OCI-M1 (cell line): ENCODE measurements at regions not wholly inside any gene's neighbourhood (a gene's known extent, or its start where the extent isn't known, plus 50 kb on each side); places are given as distances from the start of the nearest gene placed in this dataset.

ENCODE experiments used
- DNase-seq: peaks from one replicate; lab custom pipeline; 2025; lab: John Stamatoyannopoulos, UW

DNA sequence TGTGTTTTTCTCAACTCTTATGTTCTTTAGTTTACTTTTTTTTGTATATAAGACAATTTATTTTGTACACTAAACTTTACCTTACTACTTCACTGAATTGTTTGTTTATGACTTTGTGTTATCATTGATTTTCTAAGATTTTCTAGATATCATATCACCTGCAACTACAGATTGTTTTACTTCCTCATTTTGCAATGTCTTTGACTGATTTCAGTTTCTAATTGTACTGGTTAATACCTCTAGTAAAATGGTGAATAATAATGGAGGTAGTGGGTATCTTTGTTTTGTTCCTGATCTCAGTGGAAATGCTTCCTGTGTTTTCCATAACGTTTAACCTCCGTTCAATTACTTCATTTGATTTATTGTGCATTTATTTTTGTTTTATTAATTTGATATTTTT is 490.2 kb downstream of the TLL1 start:
- DNase-seq, result no peak

DNA sequence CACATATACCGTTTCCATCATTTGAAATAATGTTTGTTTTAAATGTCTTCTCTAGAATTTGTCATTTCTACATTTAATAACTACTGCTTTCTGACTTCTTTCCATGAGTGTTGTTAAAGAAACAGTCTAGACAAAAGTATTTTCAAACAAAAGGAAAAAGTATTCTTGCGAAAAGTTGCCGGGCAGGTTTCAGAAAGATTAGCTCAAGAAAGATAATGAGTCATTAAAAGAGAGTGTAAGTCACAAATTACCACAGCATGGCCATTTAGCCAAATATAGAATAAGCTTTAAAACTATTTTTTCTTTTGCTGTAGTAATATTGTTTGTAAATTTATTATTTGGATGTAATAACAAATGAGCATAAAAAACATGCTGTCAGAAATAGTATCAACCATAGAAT is 493.0 kb downstream of the TLL1 start:
- no peak for DNase-seq

DNA sequence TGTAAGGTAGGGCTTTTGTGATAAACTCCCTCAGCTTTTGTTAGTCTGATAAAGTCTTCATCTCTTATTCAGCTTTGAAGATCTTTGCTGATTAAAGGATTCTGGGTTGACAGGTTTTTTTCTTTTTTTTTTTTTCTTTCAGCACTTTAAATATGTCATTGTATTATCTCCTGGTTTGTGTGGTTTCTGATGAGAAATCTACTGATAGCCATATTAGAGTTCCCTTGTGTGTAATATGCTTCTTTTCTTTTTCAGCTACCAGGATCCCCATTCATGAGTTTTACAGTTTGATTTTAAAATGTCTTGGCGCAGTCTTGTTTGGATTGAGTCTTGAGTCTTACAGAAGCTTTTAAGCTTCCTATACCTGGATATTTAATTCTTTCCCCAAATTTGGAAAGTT is 504.5 kb downstream of the TLL1 start:
- no peak for DNase-seq

DNA sequence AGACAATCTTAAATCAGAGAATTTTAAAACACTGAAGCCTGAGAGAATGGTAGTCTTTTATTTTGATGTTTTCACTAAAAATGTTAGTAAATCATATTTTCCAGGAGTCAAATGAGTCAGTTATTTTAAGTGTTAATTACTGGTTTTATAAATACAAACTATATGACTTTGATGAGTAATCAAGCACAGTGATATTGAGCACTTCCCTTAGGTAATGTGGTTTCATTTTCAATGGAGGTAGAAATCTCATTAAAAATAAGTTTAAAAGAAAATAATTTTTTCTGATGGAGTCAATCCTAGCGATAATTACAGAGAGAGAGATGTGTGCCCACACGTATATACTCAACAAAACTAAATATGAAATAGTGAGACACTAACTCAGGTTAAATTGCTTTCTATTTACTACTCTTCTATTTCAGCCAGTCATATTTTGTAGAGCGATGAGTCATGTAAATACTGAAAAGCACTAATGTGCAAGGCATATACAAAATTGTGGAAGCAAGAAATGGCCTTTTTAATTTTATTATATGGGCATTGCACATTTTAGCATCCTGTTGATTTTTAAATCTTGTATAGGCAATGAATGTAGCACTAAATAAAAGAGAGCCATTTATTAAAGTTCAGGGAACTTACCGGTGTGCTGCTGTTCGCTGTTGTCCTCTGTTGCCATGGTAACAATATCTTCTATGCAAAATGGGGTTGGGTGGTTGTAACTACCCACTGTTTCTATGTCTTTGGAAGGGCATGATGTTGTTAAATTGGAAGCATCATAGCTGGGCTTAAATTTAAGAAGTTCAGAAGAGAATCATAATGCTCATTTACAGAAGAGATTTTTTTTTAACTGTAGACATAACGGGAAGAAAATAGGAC is 513.7 kb downstream of the TLL1 start:
- no peak for DNase-seq

DNA sequence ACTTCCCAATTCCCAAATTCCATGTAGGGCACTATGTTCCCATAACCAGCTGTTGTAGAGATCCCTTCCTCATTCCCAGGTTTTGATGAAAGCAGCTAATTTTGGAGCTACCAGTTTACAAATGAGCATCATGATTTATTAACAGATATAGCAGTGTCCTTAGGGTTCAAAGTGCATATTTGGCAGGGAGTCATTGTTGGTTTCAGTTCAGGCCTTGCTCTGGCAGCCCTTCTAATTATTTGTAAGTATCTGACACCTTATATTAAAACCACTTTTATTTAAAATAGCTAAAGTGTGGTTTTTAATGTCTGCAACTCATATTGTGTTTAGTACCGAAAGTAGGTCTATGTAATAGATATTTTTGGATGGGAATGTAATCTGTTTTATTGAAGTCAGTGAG is 518.5 kb downstream of the TLL1 start:
- no peak for DNase-seq

DNA sequence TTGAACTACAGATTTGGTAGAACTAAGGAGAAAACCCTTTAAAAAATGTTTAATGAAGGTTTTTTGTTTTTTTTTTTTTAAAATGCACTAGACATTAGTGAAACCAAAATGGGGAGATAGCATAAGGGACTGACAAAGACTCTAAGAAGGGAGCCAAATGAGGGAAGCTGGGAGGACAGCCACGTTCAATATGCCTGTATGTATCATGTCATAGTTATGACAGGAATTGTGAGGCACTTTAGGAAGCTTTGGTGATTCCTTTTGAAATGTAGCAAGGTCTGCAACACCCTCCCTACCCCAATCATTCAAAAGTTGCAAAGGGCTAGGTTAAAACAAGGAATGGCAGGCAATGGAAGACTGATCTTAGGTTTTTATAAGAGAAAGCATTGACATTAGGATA is 526.0 kb downstream of the TLL1 start:
- DNase-seq, result no peak

DNA sequence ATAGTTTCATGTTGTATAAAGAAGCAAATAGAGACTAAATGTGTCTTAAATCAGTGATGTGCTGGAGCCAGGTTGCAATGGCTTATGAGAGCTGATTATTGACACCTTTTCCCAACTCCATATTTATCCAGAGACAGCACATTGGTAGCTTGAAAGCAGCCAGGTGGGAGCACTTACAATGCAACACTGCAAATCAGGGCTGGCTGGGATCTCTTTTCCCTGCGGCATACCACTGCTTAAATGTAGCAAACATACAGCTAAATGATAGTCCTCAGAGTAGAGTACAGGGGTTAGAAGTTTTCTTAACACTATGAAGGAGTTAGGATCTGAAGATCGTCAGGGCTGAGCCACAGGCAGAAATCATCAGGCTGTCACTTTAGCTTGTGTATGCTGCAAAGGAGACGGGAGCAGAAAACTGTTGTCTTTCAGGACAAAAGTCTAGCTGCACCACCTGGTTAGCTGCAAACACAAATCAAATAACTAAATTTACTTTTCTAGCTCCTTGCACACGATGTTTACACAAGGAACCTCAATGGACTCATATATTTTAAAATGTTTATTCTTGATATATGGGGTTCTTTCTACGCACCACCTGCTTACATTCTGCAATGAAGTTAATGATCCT is 527.3 kb downstream of the TLL1 start:
- no peak for DNase-seq

DNA sequence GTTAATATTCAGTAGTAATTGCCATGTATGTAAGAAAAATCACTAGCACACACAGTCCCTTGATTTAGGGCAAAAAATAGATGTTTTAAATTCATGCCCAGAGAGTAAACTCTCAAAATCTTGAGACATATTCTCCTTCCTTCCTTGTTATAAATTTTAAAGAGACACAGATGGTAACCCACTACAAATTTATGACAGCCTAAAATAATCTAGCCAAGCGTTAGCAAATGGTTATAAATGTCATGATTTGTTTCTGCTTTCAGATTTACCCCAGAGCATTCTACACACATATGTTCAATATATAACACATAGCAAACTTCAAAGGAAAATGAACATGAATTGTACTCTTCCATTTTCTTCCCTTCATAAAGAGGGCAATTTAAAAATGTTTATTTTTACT is 540.3 kb downstream of the TLL1 start:
- DNase-seq, result no peak

DNA sequence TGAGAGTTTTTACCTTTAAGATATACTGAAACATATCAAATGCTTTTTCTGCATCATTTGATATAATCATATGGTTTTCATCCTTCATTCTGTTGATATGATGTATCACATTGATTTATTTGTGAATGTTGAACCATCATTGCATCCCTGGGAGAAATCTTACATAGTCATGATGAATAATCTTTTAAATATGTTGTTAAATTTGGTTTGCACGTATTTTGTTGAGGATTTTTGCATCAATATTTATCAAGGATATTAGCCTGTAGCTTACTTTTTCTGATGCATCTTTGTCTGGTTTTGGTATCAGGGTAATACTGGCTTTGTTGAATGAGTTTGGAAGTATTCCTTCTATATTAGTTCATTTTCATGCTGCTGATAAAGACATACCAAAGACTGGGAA is 541.4 kb downstream of the TLL1 start:
- no peak for DNase-seq

DNA sequence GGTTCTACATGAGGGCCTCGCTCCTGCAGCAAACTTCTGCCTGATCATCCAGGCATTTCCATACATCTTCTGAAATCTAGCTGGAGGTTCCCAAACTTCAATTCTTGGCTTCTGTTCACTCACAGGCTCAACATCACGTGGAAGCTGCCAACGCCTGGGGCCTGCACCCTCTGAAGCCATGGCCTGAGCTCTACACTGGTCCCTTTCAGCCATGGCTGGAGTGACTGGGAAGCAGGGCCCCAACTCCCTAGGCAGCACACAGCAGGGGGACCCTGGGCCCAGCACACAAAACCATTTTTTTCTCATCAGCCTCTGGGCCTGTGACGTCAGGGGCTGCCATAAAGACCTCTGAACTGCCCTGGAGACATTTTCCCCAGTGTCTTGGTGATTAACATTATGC is 542.7 kb downstream of the TLL1 start:
- no peak for DNase-seq

DNA sequence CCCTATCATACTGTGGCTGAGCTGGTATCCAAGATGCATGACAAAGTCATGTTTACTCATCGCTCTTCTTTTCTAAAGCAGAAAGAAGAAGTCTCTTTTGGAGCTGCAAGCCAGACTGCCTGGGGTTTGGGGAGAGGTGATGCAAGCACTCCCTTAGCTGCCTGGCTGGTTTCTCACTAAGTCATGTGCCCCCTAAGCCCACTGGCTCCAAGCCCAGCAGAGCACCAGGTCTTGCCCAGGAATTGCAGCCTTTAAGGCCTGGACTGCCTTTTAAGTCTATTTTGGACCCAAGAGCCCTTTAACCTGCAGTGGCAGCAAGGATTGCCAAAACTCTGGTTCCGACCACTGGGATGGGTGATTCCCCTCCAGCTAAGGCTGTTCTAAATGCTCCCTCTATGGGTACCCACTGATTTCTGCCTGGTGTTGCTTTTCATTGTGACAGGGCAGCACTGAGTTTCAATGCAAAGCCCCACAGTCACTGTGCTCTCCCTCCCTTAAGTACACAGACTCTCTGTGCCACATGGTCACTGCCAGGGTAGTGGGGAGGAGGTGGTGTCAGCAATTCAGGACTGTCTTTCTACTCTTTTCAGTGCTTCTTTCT is 548.6 kb downstream of the TLL1 start:
- DNase-seq, result no peak

DNA sequence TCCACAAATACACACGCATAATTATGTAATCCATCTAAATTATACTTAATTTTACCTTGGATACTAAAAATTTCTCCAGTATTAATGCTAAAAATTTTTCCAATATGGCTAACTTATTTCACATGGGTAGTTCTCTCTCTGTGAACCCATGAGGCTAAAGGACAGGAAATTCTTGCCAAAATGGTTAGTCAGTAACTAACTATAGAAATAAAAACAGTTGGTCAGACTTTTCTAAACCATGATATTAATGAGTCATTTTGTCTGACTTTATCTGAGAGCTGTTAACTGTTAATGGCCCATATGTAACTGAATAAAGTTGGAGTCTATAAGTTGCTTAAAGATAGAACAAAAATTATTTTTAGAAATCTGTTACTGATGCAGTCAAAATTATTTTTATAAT is 549.4 kb downstream of the TLL1 start:
- DNase-seq, result no peak

DNA sequence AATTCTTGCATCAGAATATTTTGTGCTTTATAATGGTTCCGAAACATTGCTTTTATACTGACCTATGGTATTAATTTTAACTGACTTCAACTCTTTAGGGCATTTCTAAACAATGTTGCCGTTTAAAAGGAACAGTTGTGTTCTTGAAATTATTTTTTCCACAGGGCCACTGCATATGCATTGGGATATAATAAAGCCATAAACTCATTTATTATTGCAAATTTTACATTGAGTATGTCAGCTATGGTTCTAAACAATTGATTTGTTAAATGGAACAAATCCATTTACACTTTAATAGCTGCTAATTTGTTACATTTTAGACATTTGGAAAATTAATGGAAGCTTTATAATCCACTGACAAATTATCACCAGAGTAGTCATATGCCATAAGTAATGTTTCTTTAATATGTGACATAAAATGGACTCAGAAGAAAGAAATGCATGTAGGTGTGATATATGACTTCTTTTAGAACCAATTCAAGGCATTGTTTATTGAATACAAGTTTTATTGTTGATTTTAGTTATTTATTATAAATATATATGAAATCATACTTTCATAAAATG is 553.3 kb downstream of the TLL1 start:
- DNase-seq, result no peak

DNA sequence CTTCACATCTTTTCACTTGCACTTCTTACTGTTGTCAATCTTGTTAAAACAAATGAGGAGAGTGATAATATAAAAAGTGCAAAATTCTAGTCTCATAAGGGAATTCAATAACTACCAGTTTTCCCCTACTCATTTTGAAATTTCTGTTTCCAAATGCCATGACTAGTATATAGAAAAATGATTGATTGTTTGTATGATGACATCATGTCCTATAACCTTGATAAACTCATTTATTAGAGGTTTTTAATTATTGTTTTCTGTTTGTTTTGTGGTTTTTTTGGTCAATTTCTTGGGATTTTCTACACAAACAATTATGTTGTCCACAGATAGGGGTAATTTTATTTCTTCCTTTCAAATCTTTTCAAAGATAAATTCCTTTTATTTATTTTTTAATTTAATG is 559.1 kb downstream of the TLL1 start:
- DNase-seq, result no peak

DNA sequence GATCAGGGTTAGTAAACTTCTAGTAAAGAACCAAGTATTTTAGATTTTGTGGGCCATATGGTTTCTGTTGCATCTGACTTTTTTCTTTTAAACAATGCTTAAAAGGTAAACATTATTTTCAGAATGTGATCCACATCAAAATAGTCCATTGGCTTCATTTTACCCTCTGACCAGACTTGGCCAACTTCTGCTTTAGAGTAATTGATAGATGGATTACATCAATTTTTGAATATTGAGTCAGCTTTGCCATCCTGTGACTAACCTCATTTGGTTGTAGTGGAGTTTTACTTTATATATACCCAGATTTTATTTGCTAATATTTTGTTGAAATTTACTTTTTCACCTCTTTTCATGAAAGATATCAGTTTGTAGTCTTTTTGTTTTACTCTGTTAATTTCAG is 559.8 kb downstream of the TLL1 start:
- no peak for DNase-seq

DNA sequence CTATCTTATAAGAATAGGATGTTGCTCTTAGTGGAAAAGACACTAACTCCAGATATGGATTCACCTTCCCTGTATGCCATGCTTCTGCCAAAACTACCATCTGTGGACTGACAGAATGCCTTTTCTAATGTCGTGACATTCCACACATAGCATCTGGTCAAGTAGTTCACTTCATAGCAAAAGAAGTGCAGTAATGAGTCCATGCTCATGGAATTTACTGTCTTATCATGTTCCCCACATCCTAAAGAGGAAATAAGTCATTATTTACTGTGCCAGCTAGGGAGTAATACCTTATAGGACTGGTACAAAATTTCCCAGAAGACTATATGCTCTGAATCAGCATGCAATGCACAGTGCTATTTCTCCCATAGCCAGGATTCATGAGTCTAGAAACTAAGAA is 562.4 kb downstream of the TLL1 start:
- DNase-seq, result no peak

DNA sequence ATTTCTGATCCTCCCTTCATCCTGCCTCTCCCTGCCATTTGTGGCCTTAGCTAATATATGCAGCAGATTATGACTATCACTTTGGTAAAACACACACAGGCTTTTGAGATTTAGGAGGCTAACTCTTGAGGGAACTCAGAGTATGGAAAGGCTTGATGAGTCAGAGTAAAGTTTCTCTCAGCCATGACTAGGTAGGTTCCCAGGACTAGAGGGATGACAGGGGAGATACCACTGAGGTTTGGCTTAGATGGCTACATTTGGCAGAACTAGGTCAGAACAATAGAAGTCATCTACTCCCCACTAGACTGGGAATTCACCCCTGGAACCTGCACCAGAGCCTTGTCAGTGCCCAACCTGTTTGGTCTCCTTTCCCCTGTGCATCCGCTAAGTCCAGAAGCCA is 585.7 kb downstream of the TLL1 start:
- DNase-seq, result no peak

DNA sequence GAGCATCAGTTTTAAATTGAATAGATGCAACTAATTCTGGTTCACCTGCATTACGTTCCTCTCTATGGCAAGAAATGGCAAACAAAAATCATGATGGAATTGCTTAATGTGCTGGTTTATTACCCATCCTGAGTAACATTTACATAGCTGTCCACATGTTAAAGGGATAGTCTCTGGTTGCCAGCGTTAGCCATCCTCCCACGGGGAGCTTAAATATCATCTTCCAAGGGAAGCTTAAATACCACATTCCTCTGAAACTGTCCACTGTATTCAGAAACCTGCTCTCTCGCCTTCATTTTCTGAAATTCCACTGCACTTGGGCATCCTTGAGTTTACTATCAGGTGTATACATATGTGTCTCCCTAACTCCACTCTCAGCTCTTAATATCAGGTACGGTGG is 586.6 kb downstream of the TLL1 start:
- no peak for DNase-seq

DNA sequence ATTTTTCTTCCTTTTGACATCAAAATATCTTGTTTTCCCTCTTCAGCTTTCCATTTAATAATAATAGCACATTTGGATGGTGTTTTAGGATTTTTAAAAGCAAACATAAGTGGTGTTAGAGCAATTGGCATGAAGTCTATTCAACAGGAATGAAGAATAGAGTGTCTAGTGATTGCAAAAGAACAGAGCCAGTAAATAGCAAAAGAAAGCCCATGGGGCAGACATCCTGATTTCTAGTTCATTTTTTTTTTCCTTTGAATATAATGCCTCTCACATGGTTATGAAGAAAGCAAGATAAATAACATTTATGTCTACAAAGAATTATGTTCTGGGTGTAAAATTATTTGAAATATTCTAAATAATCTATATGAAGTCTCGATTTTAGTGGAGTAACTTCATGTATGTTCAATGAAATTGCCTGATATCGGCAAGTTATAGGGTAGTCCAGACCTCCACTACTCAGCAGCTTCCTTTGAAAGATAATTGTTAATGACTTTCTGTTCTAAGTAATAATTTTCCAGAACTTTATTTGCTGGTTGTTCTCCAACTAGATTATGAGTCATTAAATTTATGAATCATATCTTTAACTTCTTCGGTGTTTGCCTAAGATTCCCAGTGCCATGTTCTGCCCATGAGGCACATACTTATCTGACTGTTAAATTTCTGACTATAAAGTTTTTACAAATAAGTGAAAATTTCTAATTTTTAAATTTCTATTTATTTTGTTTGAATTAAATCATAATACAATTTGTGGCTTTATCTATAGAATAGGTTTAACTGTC is 587.9 kb downstream of the TLL1 start:
- DNase-seq, result no peak

DNA sequence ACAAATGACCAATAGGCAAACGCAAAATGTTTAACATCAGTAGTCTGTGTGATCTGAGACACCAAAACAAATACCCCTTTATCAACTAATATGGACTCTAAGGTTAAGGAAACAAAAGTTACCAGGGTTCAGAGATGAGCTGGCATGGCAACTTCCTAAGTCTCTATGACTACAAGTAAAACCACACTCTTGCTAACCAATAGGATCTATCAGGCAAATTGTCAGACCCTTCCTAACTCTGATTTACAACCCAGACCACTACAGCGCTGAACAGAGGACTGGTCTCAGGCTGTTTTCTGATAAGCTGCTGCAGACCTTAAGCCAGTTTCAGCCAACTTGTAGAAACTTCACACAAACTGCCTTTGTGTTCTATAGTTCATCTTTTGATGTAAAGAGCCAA is 608.0 kb downstream of the TLL1 start:
- DNase-seq, result peak; percentile 27

DNA sequence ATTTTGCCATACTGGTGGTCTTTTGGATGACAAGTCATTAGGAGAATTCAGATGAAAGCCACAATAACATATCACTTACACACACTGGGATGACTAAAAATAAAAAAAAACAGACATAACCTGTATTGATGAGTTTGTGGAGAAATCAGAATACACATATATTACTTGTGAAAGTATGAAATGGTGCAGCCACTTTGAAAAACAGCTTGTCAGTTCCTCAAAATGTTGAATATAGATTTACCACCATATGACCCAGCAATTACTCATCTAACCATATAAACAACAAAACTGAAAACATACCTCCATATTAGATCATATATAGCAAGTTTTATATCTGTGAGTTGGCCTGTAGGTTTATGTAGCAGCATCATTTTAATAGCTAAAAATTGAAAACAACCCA is 608.7 kb downstream of the TLL1 start:
- DNase-seq, result no peak

DNA sequence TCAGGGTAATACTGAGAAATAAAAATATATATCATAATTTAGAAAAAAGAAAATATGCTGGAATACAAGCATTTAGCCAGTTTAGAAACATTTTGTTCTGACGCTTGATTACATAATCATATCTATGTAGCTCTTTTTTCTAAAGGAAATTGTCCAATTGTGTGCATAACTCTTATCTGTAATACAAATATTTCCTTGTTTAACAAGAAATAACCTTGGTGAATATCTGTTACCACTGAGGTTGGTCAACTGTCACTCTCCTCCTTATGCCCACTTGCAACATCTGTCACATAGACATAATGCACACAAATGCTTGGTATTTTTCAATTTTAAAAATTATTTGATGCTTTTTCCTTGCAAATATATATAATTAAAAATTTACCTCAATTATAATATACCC is 609.7 kb downstream of the TLL1 start:
- no peak for DNase-seq
